ENCODE measurements at regions not wholly inside any gene's neighbourhood (a gene's known extent, or its start where the extent isn't known, plus 50 kb on each side); places are given as distances from the start of the nearest gene placed in this dataset.

GRCh38 chr3:106945435-106945834 is 431.8 kb upstream of the CCDC54 start:
- no peaks in the 10 kb centered on the region for H3K27me3 Mint-ChIP-seq (ENCODE audit: unreplicated experiment)
- H3K4me1 Mint-ChIP-seq (ENCODE audit: unreplicated experiment), result no peaks in the 10 kb centered on the region
- DNase-seq (ENCODE audit: low spot score), result no peak
- no peak overlapping the region for H3K27ac Mint-ChIP-seq (ENCODE audit: unreplicated experiment)
- H3K36me3 Mint-ChIP-seq (ENCODE audit: low read depth, unreplicated experiment), result no peaks in the 10 kb centered on the region
- H3K4me3 Mint-ChIP-seq (ENCODE audit: unreplicated experiment), result no peak overlapping the region
- no peaks in the 10 kb centered on the region for H3K9me3 Mint-ChIP-seq (ENCODE audit: unreplicated experiment)
- TF ChIP-seq CTCF (IDR thresholded peaks at IDR 0.05; ENCODE audit: unreplicated experiment), result no peak

- no peak for DNase-seq (ENCODE audit: low spot score)
- no peak for TF ChIP-seq CTCF (IDR thresholded peaks at IDR 0.05; ENCODE audit: unreplicated experiment)
- no peaks in the 10 kb centered on the region for H3K4me1 Mint-ChIP-seq (ENCODE audit: unreplicated experiment)
- H3K9me3 Mint-ChIP-seq (ENCODE audit: unreplicated experiment), result no peaks in the 10 kb centered on the region
- no peak overlapping the region for H3K27ac Mint-ChIP-seq (ENCODE audit: unreplicated experiment)
- no peak overlapping the region for H3K4me3 Mint-ChIP-seq (ENCODE audit: unreplicated experiment)
- H3K27me3 Mint-ChIP-seq (ENCODE audit: unreplicated experiment), result no peaks in the 10 kb centered on the region
- H3K36me3 Mint-ChIP-seq (ENCODE audit: low read depth, unreplicated experiment), result no peaks in the 10 kb centered on the region
Measured at GRCh38 chr3:106946866-106947265, 430.4 kb upstream of the CCDC54 start.

GRCh38 chr3:106957029-106957428 is 420.2 kb upstream of the CCDC54 start:
- no peaks in the 10 kb centered on the region for H3K27me3 Mint-ChIP-seq (ENCODE audit: unreplicated experiment)
- DNase-seq (ENCODE audit: low spot score), result no peak
- TF ChIP-seq CTCF (IDR thresholded peaks at IDR 0.05; ENCODE audit: unreplicated experiment), result no peak
- no peak overlapping the region for H3K27ac Mint-ChIP-seq (ENCODE audit: unreplicated experiment)
- no peaks in the 10 kb centered on the region for H3K9me3 Mint-ChIP-seq (ENCODE audit: unreplicated experiment)
- no peak overlapping the region for H3K4me3 Mint-ChIP-seq (ENCODE audit: unreplicated experiment)
- no peaks in the 10 kb centered on the region for H3K36me3 Mint-ChIP-seq (ENCODE audit: low read depth, unreplicated experiment)
- H3K4me1 Mint-ChIP-seq (ENCODE audit: unreplicated experiment), result no peaks in the 10 kb centered on the region

GRCh38 chr3:106962993-106963392 is 414.2 kb upstream of the CCDC54 start:
- Mint-ChIP-seq H3K27me3 (ENCODE audit: unreplicated experiment) (no peaks in the 10 kb centered on the region), H3K9me3 (ENCODE audit: unreplicated experiment) (no peaks in the 10 kb centered on the region), H3K27ac (ENCODE audit: unreplicated experiment) (no peak overlapping the region), H3K4me1 (ENCODE audit: unreplicated experiment) (no peaks in the 10 kb centered on the region), H3K36me3 (ENCODE audit: low read depth, unreplicated experiment) (no peaks in the 10 kb centered on the region), H3K4me3 (ENCODE audit: unreplicated experiment) (no peak overlapping the region)
- no peak for TF ChIP-seq CTCF (IDR thresholded peaks at IDR 0.05; ENCODE audit: unreplicated experiment)
- DNase-seq (ENCODE audit: low spot score), result no peak

- no peaks in the 10 kb centered on the region for H3K27me3 Mint-ChIP-seq (ENCODE audit: unreplicated experiment)
- H3K4me3 Mint-ChIP-seq (ENCODE audit: unreplicated experiment), result no peak overlapping the region
- H3K27ac Mint-ChIP-seq (ENCODE audit: unreplicated experiment), result no peak overlapping the region
- H3K9me3 Mint-ChIP-seq (ENCODE audit: unreplicated experiment), result no peaks in the 10 kb centered on the region
- H3K36me3 Mint-ChIP-seq (ENCODE audit: low read depth, unreplicated experiment), result no peaks in the 10 kb centered on the region
- no peak for TF ChIP-seq CTCF (IDR thresholded peaks at IDR 0.05; ENCODE audit: unreplicated experiment)
- no peaks in the 10 kb centered on the region for H3K4me1 Mint-ChIP-seq (ENCODE audit: unreplicated experiment)
- no peak for DNase-seq (ENCODE audit: low spot score)
Measured at GRCh38 chr3:106963442-106963841, 413.8 kb upstream of the CCDC54 start.

Measured in endothelial cell (in vitro differentiated cells).